ENCODE measurements at regions not wholly inside any gene's neighbourhood (a gene's known extent, or its start where the extent isn't known, plus 50 kb on each side); places are given as distances from the start of the nearest gene placed in this dataset.

DNA sequence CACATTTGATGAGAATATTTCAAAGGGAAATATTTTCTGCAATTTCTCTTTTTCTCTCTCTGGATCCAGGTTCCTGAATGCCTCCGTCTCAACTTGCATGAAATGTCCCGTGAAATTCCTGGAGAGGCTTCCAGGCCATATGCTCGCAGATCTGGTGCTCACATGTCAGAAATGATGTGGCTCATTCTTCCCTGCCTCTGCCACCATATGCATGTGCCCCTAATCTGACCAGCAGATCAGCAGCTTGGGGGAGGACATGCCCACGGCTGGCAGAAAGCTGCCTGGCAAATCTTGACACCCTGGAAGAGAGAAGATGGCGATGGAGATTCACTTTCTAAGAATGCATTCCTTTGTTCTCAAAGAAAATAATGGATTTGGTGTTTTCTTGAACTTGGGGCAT, 490.7 kb downstream of the RPS24 start:
- DNase-seq (ENCODE audit: extremely low read depth, low read depth, low spot score): no peak

DNA sequence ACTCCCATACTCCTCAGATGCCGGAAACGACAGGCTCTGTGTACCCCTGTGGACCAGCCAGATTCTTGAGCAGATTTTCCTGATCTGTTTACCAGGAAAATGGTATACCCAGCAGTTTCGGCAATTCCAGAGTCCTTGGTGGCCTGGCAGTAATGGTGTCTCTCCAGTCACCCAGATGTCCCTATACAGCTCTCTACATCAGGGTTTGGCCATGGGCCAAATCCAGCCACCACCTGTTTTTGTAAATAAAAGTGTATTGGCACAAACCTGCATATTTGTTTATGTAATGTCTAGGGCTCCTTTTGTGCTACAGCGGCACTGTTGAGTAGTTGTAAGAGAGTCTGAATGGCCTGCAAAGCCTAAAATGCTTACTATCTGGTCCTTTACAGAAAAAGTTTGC, 491.3 kb downstream of the RPS24 start:
- no peak for DNase-seq (ENCODE audit: extremely low read depth, low read depth, low spot score)

DNA sequence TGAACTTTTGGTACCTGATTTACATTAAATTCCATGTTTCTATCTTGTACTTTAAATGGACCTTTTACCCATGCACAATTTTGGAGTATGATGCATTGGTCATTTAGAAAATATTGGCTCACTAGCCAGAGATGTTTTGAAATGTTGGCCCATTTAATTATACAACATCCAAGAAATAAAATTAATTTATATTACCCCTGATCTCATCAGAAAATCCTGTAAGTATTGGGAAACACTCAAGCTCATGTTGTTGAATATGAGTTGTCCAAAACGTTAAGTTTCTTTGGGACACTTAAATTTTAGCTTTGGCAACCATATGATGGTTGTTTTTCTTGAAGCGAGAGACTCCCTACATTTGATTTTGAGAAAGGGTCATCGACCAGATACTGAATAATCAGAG, 492.7 kb downstream of the RPS24 start:
- DNase-seq (ENCODE audit: extremely low read depth, low read depth, low spot score): no peak

DNA sequence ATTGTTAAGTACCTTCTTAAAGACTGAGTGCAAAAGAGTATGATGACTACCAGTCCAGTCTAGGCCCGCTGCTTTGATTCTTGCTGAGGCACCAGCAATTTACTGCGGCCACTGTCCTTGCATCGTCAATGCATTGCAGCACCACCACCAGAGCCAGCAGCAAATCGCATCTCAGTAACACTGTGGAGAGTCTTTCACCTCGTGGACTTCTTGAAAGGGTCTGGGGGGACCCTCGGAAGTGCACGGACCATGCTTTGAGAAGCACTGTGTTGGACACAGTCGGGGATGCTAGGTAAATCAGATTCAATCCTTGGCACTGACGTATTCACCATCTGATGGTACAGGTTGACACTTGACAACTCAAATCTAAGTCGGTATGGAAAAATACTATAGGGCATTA, 493.6 kb downstream of the RPS24 start:
- DNase-seq (ENCODE audit: extremely low read depth, low read depth, low spot score): no peak

DNA sequence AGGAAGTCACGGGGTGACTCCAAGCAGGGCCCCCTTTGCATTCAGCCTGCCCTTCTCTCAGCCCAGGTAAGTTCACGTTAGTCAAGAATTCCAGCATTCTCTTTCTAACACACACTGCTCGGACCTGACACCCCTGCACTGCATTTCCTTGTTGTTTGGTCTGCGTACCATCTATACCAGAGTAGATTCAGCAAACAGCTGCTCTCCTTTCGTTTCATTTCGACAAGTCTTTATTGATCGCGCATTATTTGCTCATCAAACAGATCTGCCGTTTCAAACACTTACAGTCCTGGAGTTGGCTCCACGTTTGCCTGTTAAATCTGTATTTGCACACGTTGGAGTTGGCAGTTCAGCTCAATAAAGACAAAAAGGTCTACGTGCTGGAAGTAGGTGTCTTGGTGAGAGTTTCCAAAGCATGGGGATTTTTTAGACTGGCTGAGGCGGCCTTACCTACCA, 495.1 kb downstream of the RPS24 start:
- no peak for DNase-seq (ENCODE audit: extremely low read depth, low read depth, low spot score)

DNA sequence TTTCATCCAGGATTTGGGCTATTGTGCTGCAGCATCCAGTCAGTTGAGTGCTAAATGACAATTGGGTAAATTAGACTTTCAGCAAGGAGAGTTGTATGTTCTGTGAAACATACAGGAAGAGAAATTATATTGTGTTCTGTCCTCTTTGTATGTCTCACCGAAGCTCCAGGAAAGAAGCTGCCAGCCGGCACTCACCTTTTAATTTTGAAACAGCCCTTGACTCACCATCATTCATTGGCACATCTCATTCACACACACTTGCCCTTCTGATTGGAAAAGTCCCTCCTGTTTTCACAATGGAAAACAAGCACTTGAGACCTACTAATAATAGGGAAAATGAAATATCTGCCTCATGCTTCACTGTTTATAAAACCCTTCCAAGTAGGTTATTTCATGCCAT, 495.6 kb downstream of the RPS24 start:
- DNase-seq (ENCODE audit: extremely low read depth, low read depth, low spot score): no peak

DNA sequence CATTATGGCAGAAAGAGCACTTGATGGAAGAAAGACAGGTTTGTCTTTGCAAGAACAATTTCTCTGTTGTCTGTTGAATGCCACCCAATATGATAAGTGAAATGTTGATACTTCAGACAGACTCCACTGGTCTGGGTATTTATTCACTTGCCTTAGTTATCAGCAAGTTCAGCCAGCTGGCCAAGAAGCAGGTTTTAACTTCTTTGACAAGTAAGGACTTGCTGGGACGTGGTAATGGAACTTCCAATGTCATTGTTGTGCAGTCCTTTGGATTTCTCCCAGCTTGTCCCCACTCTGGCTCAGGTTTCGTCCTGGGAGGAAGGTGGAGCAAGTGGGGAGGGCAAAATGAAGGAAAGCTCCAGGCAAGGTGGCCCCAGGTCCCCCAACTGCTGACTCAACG, 497.4 kb downstream of the RPS24 start:
- DNase-seq (ENCODE audit: extremely low read depth, low read depth, low spot score): no peak

DNA sequence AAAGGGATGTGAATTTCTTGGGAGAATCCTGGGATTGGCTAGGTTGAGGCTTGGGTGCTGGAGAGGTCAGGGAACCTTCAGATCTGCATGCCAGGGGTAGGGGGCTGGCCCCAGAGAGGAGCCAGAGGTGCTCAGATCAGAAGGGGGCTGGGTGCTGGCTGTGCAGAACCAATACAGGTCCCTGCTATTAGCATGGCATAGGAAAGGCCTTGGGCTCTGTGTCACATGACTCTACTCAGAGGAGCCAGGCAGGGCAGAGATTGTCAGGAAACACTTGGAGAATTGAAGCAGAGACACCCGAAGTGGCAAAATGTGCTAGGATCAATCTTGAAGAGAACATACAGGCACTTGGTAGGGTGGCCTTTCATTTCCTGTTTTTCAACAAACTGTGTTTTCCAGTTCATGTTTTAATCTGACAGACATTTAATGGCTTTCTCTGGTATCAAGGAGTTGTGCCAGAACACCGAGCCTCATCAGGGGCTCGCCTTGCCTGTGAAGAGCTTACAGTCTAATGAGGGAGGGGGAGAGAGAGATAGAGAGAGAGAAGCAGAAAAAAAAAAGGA, 498.9 kb downstream of the RPS24 start:
- no peak for DNase-seq (ENCODE audit: extremely low read depth, low read depth, low spot score)

DNA sequence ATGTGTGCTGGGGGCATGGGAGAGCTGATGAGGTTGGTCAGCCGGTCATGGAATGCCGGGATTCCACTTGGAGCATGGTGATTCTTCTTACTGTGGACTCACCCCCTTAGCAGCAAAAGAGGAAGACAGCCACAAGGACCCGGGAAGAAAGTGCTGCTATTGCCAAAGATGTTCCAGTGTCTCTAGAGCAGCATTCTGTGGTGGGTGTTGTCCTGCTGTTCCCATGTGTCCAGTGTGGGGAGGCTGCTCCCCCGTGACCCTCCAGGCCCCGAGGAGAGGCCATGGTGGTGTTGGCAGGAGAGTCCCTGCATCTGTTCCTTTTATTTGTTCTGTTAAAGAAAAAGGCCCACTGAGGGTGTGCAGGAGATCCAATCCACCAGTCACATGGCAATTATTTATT, 499.4 kb downstream of the RPS24 start:
- DNase-seq (ENCODE audit: extremely low read depth, low read depth, low spot score): no peak

DNA sequence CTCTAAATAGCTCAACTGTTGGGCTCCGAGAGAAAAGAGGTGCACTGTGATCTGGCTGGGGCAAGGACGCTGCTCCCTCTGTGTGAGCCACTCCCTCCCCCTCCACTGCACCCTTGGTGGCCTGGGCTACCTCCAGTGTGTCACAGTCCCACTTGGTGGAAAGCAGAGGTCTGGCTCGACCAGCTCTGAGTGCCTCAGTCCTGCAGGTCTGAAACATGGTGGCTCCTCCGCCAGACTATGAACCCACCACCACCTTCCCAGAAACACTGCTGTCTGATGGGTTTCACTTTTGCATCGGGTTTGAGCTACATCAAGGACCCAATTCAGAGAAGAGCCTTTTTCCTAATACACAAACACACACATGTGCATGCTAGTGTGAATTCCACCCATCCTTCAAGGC, 500.1 kb downstream of the RPS24 start:
- no peak for DNase-seq (ENCODE audit: extremely low read depth, low read depth, low spot score)

DNA sequence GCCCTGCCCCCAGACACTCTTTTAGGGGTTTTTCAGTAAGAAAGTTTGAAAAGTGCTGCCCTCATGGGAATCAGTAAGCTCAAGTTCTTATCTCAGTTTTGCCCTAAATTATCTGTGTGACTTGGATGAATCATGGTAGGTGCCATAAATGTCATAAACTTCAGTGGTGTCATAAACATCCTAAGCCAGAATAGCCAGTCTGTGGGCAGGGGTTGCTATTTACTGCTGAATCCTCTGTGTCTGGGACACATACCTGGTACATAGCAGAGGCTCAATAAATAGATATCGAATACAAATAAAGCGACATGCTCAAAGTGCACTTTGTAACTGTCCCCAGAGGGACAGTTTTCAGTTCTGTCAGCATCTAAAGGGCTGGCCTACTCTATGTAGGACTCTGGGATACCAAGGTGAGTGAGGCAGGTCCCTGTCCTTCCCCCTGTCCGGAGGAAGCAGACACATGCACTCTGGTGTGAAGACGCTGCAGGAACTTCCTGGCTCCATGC, 502.1 kb downstream of the RPS24 start:
- no peak for DNase-seq (ENCODE audit: extremely low read depth, low read depth, low spot score)

DNA sequence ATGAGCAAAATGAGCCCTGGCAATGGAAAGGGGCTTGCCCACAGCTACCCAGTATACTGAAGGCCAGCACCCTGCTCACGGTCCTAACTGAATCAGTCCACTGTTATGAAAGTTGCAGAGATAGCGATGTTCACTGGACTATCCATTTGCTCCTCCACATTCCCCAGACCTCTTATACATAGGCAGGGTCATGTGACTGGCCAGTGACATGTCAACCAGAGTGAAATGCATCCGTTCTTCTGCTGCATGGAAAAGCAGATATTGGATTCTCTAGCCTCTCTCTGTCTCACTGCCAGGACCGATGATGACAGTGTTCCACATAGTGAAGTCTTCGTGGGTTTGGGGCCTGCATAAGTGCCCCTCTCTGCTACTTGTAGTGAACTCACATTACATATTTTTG, 503.4 kb downstream of the RPS24 start:
- no peak for DNase-seq (ENCODE audit: extremely low read depth, low read depth, low spot score)

DNA sequence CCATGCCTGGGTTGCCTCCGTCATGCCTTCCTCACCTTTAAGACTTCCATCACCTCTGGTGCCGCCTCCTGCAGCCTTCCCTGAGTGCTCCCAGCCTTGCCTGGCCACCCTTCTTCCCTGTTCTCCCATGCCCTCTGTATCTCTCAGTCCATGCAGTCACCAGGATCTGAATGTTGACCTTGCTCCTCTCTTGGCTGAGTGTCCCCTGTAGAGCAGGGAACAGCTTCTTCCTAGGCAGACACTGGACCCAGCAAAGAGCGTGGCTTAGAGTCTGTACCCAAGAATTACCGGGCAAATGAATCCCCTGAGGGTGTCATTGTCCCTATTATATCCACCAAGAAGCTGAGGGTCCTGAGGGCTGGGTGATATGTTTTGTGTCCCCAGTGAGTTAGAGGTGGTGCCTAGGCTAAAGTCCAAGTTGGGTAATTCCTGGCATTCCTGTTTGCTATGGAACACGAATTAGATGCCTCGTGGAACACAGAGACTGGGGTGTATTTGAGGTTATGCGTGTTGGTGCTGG, 505.6 kb downstream of the RPS24 start:
- DNase-seq (ENCODE audit: extremely low read depth, low read depth, low spot score): no peak

DNA sequence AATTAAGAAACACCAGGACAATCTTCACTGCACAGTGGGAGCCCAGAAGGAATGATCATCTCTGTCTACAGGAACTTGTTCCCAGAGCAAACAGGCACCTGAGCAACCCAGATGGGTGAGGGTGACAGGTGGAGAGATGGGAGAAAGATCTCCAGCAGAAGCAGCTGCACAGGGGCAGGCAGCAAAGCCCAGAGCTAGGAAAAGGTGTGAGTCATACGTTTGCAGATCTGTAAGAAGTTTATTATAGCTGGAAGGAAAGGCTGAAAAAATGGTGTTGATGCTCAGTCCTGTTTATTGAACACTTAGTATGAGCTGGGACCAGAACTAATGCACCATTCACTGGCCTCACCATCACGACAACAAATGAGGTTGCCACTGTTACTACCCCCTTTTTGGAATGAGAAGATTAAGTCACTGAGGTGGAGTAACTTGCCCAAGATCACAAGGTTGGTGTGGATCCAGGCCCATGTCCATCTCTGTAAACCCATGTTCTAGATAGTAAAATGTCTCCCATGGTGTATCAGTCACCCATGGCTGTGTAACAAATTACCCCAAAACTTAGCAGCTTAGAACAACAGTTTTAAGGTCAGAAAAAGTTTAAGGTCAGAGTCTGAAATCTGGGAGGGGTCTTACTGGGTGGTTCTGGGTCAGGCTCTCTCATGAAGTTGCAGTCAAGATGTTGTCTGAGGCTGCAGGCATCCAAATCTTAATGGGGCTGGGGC, 506.9 kb downstream of the RPS24 start:
- no peak for DNase-seq (ENCODE audit: extremely low read depth, low read depth, low spot score)

DNA sequence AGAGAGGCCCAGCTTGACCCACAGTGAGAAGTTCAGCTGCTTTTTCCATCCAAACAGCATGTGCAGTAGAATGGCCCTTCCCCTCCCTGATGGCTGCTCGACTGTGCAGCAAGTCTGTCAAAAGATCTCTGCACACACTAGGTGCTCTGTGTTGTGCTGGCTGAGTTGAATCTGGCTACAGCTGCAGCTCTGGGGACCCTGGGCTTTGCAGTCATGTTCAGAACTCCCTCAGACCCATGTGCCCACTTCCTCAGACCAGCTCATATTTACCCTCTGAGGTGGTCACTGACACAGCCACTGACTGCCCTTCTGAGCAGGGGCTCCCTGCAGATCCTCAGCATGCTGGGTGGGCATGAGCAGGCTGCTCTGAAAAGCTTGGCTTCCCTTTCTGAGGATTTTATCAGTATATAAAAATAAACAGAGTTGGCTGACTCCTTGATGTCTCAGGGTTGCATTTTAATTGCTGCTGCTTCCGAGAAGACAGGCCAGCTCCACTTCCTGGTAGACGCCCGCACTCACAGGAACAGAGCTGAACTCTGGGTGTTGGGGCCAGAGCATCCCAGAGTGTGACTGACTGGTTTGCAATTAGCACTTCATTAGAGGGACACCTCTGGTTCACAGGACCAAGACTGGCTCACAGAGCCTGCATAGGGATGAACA, 507.9 kb downstream of the RPS24 start:
- DNase-seq (ENCODE audit: extremely low read depth, low read depth, low spot score): no peak

DNA sequence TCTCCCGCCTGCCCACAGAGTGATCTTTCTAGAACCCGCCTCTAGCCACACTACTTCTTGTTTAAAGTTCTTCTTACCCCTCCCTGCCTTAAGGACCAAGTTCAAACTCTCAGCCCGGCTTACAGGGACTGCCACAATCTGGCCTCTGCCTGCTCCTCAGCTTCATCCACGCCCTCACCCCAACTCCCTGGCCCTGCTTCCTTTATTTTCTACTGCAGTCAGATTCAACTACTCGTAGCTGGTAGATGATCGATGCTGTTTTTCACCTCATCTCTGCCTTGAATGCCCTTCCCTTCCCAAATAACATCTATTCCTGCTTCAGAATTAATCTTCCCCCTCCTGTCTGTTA, 508.5 kb downstream of the RPS24 start:
- no peak for DNase-seq (ENCODE audit: extremely low read depth, low read depth, low spot score)

DNA sequence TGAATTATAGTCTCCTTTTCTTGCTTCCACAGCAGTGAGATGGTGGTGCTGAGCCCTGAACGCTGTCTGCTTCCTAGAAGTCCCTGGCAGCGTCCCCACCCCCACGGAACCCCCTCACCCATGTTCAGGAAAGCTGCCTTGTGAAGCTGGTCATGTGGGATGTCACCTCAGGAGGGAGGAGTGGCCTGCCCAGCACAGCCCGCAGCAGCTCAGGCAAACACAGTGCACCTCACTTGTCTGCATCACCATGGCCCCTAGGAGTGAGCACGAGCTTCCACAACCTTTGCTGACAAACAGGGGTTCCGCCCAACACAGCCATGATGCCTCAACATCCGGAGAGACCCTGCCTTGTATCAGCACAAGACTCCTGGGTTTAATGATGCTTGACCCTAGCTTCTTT, 508.9 kb downstream of the RPS24 start:
- DNase-seq (ENCODE audit: extremely low read depth, low read depth, low spot score): no peak

DNA sequence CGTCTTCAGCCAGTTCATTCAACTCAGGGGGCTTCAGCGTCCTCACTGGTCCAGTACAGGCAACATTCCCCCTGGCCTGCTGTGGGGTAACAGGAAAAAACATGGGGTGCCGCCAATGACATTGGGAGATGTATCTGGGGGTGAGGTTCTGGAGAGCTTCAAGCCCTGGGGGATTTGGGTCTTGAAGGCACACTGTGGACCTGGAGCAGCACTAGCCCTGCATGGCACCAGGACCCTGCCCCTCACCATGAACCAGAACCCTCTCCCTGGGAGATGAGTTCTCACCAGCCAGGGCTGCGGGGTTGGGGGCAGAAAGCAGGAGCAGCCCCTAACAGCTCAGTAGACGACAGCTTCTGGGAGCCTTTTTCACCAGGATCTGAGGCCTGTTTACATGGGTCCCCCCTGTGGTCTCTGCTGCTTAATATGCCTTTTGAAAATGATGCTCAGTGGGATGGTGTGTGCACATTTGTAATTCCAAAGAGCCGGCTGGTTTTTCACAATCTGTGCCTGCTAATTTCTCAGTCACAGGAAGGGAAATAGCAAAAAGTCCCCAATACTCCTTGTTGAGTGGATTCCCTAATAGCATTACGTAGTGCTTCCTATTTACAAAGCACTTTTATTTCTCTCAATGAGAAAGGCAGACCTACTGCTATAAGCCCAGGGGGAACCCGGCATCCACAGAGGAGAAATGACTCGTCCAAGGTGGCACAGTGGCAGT, 509.5 kb downstream of the RPS24 start:
- no peak for DNase-seq (ENCODE audit: extremely low read depth, low read depth, low spot score)

DNA sequence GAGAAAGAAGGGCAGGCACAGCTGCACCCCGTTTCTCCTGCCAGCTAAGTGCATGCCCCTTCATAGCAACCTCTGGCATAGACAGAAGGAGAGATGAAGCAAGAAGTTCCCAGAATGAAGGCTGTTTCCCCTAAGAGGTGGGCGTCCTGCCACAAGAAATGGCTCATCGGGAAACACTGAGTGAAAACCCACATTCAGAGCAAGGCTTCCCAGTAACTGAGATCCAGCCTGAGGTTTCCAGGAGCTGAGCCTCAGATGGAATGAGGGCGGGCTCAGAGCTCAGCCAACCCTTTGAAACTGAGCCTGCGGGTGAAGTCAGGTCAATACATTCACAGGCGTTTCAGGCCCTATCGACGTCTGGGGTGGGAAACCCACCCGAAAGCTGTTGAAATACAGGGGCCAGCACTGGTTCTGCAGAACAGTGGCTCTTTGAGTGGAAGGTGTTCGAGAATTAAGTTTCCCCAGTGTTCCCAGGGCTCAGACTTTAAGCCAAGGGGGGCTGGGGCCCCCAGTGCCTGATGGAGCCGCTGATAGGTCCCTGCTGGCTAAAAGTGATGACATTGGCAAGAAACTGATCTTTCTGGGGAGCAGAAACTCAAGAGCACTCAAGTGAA, 510.2 kb downstream of the RPS24 start:
- no peak for DNase-seq (ENCODE audit: extremely low read depth, low read depth, low spot score)

DNA sequence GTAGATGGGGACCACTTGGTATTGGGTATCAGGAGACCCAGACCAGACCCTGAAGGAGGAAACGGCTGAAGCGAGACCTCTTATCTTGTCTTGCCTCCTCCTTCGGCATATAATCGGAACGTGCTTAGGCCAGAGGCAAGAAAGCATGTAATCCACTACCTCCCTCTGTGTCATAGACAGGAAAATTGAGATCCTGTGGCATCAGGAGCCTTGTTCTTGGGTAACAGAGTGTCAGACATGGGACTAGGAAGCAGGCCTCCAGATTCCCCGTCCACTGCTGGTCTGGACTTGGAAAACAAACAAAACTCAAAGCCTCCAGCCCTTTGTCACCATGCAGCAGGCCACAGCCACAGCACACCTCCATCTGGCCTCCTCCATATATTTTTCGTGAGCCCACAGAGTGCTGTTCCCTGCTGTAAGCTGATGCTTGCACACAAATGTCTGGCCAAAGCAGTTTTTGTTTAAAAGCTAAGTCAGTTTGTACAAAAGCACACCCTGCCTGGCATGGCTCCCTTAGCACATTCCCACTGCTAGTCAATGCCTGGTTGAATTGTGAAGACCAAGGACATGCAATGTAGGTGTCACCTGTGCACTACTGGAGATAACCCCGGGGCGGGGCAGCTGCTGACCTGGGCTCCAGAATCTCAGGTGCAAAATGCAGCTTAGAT, 510.9 kb downstream of the RPS24 start:
- no peak for DNase-seq (ENCODE audit: extremely low read depth, low read depth, low spot score)
